Left lung (tissue), 4 donors: ENCODE measurements at regions not wholly inside any gene's neighbourhood (a gene's known extent, or its start where the extent isn't known, plus 50 kb on each side); places are given as distances from the start of the nearest gene placed in this dataset.

Experiments
- ATAC-seq: fragments of 200-7000 bp; cut with Tn5 transposase; one replicate; pipeline ENCODE4 v1.9.1; 2020; ENCODE audit warnings: moderate library complexity
- DNase-seq, 4 donors: peaks; one replicate each; pipeline ENCODE4 v3.0.0-alpha.2; 2013 to 2020
- H3K27ac ChIP-seq, 2 donors: fragments of 200-600 bp; sonication (generic) in 1 of 2; one replicate each; pipeline versions ENCODE4 v1.5.0 to v1.8.0; 2020 to 2021
- H3K27me3 ChIP-seq, 2 donors: fragments of 200-600 bp; sonication (generic) in 1 of 2; one replicate each; pipeline versions ENCODE4 v1.5.0 to v1.8.0; 2020 to 2021
- H3K36me3 ChIP-seq, 2 donors: fragments of 200-600 bp; sonication (generic) in 1 of 2; one replicate each; pipeline versions ENCODE4 v1.5.0 to v1.8.0; 2020 to 2021
- H3K4me1 ChIP-seq, 2 donors: fragments of 200-600 bp; one replicate each; pipeline ENCODE4 v1.8.0; 2021
- H3K4me3 ChIP-seq, 2 donors: fragments of 200-600 bp; sonication (generic) in 1 of 2; one replicate each; pipeline versions ENCODE4 v1.5.0 to v1.8.0; 2020 to 2021; ENCODE audit warnings: mild to moderate bottlenecking in 1 of 2
- H3K9me3 ChIP-seq, 2 donors: fragments of 200-600 bp; sonication (generic) in 1 of 2; one replicate each; pipeline versions ENCODE4 v1.5.0 to v1.8.0; 2020 to 2021
- CTCF ChIP-seq, 2 donors: fragments of 200-600 bp; sonication (generic) in 1 of 2; IDR thresholded peaks; one replicate each; pipeline versions ENCODE4 v1.5.0 to v1.8.0; 2021; ENCODE audit warnings: antibody characterized with exemption in 2 of 2
- intact Hi-C, 2 donors: fragments of 100-400 bp; cut with DNase I; formaldehyde crosslinking; loops; one replicate each; pipeline versions ENCODE4 v1.11.2 to v1.14.2; 2022
- donor health status: DM: no; HTN: yes; CAD: no.
- donor health status: DM: no; HTN: no; CAD: no.

- no peak overlapping the region for H3K4me3 ChIP-seq
- peaks cover 17 to 86% of the 10 kb centered on the region in 2 donors for H3K27me3 ChIP-seq
- intact Hi-C loops, result no loop called here
- no peaks in the 10 kb centered on the region for H3K9me3 ChIP-seq
- DNase-seq (no peak), ATAC-seq (no peak)
- no peak overlapping the region for H3K27ac ChIP-seq
- no peaks in the 10 kb centered on the region for H3K4me1 ChIP-seq
- TF ChIP-seq CTCF (IDR thresholded peaks at IDR 0.05), result no peak
- H3K36me3 ChIP-seq, result no peaks in the 10 kb centered on the region
Measured at GRCh38 chr15:79208179-79208578, 74.3 kb upstream of the ANKRD34C start.

- H3K36me3 ChIP-seq, result no peaks in the 10 kb centered on the region
- no peak overlapping the region for H3K4me3 ChIP-seq
- H3K27me3 ChIP-seq, result peaks cover 17 to 74% of the 10 kb centered on the region in 2 donors
- H3K27ac ChIP-seq, result no peak overlapping the region
- no peaks in the 10 kb centered on the region for H3K9me3 ChIP-seq
- DNase-seq (no peak), ATAC-seq (no peak)
- no peak for TF ChIP-seq CTCF (IDR thresholded peaks at IDR 0.05)
- intact Hi-C loops, result no loop called here
- H3K4me1 ChIP-seq, result no peaks in the 10 kb centered on the region
Measured at GRCh38 chr15:79206940-79207339, 75.6 kb upstream of the ANKRD34C start.

GRCh38 chr15:79204886-79205675, 77.4 kb upstream of the ANKRD34C start:
- Histone ChIP-seq H3K36me3 (no peaks in the 10 kb centered on the region), H3K4me1 (no peaks in the 10 kb centered on the region), H3K27me3 (peaks cover 5 to 60% of the 10 kb centered on the region in 2 donors), H3K4me3 (no peak overlapping the region), H3K27ac (no peak overlapping the region), H3K9me3 (no peaks in the 10 kb centered on the region)
- DNase-seq (no peak), ATAC-seq (no peak)
- no peak for TF ChIP-seq CTCF (IDR thresholded peaks at IDR 0.05)
- intact Hi-C loops, result no loop called here

- H3K36me3 ChIP-seq, result no peaks in the 10 kb centered on the region
- DNase-seq (no peak), ATAC-seq (no peak)
- H3K27ac ChIP-seq, result no peak overlapping the region
- peaks cover 0 to 48% of the 10 kb centered on the region in 2 donors for H3K27me3 ChIP-seq
- no peaks in the 10 kb centered on the region for H3K9me3 ChIP-seq
- H3K4me3 ChIP-seq, result no peak overlapping the region
- no peaks in the 10 kb centered on the region for H3K4me1 ChIP-seq
- intact Hi-C loops, result no loop called here
- no peak for TF ChIP-seq CTCF (IDR thresholded peaks at IDR 0.05)
Measured at GRCh38 chr15:79198461-79198860, 84.1 kb upstream of the ANKRD34C start.

GRCh38 chr15:79197285-79197684, 85.2 kb upstream of the ANKRD34C start:
- no peak for TF ChIP-seq CTCF (IDR thresholded peaks at IDR 0.05)
- no peaks in the 10 kb centered on the region for H3K36me3 ChIP-seq
- H3K4me1 ChIP-seq, result no peaks in the 10 kb centered on the region
- H3K27ac ChIP-seq, result no peak overlapping the region
- H3K4me3 ChIP-seq, result no peak overlapping the region
- ATAC-seq, result no peak
- DNase-seq, result no peak
- H3K27me3 ChIP-seq, result peaks cover 0 to 58% of the 10 kb centered on the region in 2 donors
- no peaks in the 10 kb centered on the region for H3K9me3 ChIP-seq
- intact Hi-C loops, result no loop called here
